Fibroblast of skin of abdomen (primary cell): ENCODE measurements at regions not wholly inside any gene's neighbourhood (a gene's known extent, or its start where the extent isn't known, plus 50 kb on each side); places are given as distances from the start of the nearest gene placed in this dataset.

Experiments used
- DNase-seq: peaks from one replicate; pipeline ENCODE4 v3.0.0-alpha.2; 2013

GRCh38 chr5:172588380-172588779 is 52.7 kb upstream of the NEURL1B start:
- DNase-seq: no peak

GRCh38 chr5:172587061-172587405 is 54.0 kb upstream of the NEURL1B start:
- DNase-seq: no peak

GRCh38 chr5:172586125-172587060 is 54.7 kb upstream of the NEURL1B start:
- DNase-seq: no peak

GRCh38 chr5:172585114-172585513 is 55.9 kb upstream of the NEURL1B start:
- no peak for DNase-seq

- no peak for DNase-seq
These were observed 56.4 kb upstream of the NEURL1B start for GRCh38 chr5:172584638-172585037.

GRCh38 chr5:172583931-172584511 is 57.0 kb upstream of the NEURL1B start:
- no peak for DNase-seq

- no peak for DNase-seq
These were observed 58.1 kb upstream of the NEURL1B start for GRCh38 chr5:172582940-172583339.

GRCh38 chr5:172581315-172581714 is 59.7 kb upstream of the NEURL1B start:
- DNase-seq: no peak

- DNase-seq: no peak
These were observed 61.6 kb upstream of the NEURL1B start for GRCh38 chr5:172579403-172579990.

- no peak for DNase-seq
These were observed 63.7 kb upstream of the NEURL1B start for GRCh38 chr5:172577267-172577909.

GRCh38 chr5:172575816-172576545 is 65.1 kb upstream of the NEURL1B start:
- no peak for DNase-seq

- DNase-seq: no peak
These were observed 65.6 kb upstream of the NEURL1B start for GRCh38 chr5:172575416-172575815.

- no peak for DNase-seq
These were observed 66.2 kb upstream of the NEURL1B start for GRCh38 chr5:172574871-172575223.

GRCh38 chr5:172573986-172574870 is 66.8 kb upstream of the NEURL1B start:
- no peak for DNase-seq

- DNase-seq: no peak
These were observed 67.8 kb upstream of the NEURL1B start for GRCh38 chr5:172573120-172573882.

GRCh38 chr5:172572440-172572839 is 68.6 kb upstream of the NEURL1B start:
- DNase-seq: no peak

- no peak for DNase-seq
These were observed 69.2 kb upstream of the NEURL1B start for GRCh38 chr5:172571892-172572291.

GRCh38 chr5:172571413-172571812 is 69.7 kb upstream of the NEURL1B start:
- no peak for DNase-seq

- DNase-seq: no peak
These were observed 70.3 kb upstream of the NEURL1B start for GRCh38 chr5:172570594-172571334.
